ENCODE measurements at regions not wholly inside any gene's neighbourhood (a gene's known extent, or its start where the extent isn't known, plus 50 kb on each side); places are given as distances from the start of the nearest gene placed in this dataset.

DNA sequence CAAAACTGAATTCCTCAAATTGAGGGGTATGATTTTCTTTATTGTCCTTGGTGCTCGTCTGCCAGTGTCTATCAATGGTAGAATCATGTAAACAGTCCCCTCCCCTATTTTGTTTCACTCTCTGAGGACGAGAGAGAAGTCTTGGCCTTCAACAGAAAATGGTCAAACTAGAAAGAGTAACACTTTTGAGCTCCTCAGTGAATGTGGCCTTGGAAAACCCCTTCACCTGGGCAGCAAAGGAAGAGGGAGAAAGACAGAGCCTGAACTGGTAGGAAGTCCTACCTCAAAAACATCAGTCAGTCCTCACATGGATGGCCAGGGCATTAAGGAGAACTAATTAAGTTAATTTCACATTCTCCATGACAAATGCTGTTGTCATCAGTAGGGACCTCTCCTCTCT is 86.1 kb upstream of the TOP3B start:
- ATAC-seq (ENCODE audit: low read depth): no peak
- Histone ChIP-seq H3K9me3 (ENCODE audit: severe bottlenecking) (peaks cover 7% of the 10 kb centered on the region), H3K4me1 (ENCODE audit: insufficient read depth, poor library complexity, severe bottlenecking) (peaks cover 14% of the 10 kb centered on the region), H3K4me3 (ENCODE audit: severe bottlenecking) (no peak overlapping the region), H3K27ac (ENCODE audit: poor library complexity, severe bottlenecking) (no peak overlapping the region), H3K36me3 (ENCODE audit: low read depth) (no peaks in the 10 kb centered on the region), H3K27me3 (ENCODE audit: insufficient read depth, poor library complexity, severe bottlenecking) (no peaks in the 10 kb centered on the region)
- no peak for DNase-seq (ENCODE audit: low spot score)
- TF ChIP-seq, protein P1, sequence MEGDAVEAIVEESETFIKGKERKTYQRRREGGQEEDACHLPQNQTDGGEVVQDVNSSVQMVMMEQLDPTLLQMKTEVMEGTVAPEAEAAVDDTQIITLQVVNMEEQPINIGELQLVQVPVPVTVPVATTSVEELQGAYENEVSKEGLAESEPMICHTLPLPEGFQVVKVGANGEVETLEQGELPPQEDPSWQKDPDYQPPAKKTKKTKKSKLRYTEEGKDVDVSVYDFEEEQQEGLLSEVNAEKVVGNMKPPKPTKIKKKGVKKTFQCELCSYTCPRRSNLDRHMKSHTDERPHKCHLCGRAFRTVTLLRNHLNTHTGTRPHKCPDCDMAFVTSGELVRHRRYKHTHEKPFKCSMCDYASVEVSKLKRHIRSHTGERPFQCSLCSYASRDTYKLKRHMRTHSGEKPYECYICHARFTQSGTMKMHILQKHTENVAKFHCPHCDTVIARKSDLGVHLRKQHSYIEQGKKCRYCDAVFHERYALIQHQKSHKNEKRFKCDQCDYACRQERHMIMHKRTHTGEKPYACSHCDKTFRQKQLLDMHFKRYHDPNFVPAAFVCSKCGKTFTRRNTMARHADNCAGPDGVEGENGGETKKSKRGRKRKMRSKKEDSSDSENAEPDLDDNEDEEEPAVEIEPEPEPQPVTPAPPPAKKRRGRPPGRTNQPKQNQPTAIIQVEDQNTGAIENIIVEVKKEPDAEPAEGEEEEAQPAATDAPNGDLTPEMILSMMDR (IDR thresholded peaks at IDR 0.05; ENCODE audit: poor library complexity, severe bottlenecking): no peak

DNA sequence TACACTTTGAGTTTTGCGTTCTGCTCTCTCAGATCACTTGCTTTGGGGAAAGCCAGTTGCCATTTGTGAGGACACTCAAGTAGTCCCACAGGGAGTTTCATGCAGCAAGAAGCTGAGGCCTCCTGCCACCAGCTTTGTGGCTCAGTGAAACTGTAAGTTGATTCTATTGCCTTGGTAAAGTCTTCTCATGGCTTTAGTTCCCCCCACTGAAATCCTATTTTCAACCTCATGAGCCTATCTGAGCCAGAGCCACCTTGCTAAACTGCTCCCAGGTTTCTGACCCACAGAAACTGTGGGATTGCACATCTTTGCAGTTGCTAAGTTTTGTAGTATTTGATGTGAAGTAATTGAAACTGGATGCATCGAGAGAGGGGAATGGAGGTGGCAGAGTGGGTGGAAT is 85.4 kb upstream of the TOP3B start:
- no peak for ATAC-seq (ENCODE audit: low read depth)
- H3K4me1 ChIP-seq (ENCODE audit: insufficient read depth, poor library complexity, severe bottlenecking): peaks cover 15% of the 10 kb centered on the region
- no peak overlapping the region for H3K27ac ChIP-seq (ENCODE audit: poor library complexity, severe bottlenecking)
- no peak overlapping the region for H3K4me3 ChIP-seq (ENCODE audit: severe bottlenecking)
- TF ChIP-seq, protein P1 (IDR thresholded peaks at IDR 0.05; ENCODE audit: poor library complexity, severe bottlenecking): no peak
- H3K36me3 ChIP-seq (ENCODE audit: low read depth): no peaks in the 10 kb centered on the region
- H3K27me3 ChIP-seq (ENCODE audit: insufficient read depth, poor library complexity, severe bottlenecking): no peaks in the 10 kb centered on the region
- H3K9me3 ChIP-seq (ENCODE audit: severe bottlenecking): peaks cover 8% of the 10 kb centered on the region
- DNase-seq (ENCODE audit: low spot score): no peak

DNA sequence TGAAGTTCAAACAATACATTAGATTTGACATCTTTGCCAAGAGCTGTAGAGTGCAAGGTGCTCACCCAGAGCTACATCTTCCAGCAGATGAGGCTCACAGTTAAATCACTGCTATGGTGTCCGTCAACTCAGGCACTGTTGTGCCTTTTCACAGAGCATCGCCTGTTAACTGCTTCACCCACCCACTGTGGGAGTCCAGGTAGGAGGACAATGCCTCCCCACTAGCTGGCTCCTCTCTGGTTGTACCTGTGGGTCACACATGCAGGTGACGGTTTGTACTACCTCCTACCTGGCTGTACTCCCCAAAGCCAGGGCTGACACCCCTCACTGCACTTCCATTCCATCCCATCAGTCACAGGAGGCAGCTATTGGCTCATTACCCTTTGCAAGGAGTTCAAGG is 84.6 kb upstream of the TOP3B start:
- no peaks in the 10 kb centered on the region for H3K36me3 ChIP-seq (ENCODE audit: low read depth)
- TF ChIP-seq, protein P1 (IDR thresholded peaks at IDR 0.05; ENCODE audit: poor library complexity, severe bottlenecking): no peak
- no peaks in the 10 kb centered on the region for H3K27me3 ChIP-seq (ENCODE audit: insufficient read depth, poor library complexity, severe bottlenecking)

DNA sequence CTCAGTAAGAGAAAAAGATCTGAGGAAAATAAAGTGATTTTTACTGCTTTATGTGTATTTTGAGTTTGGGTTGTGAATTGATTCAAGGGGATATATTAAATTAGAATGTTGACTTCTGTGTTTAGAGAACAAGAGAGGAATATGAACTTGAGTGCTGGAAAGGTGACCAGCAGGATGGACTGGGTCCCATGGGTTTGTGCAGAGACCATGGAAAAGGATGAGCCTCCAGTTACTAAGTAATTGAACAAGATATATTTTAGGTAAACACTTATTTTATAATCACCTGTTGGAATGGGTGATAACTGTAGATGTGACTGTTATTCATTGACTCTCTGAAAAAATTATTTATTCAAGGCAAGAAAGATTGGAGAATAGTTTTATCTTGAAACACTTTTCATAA is 82.0 kb upstream of the TOP3B start:
- Histone ChIP-seq H3K27me3 (ENCODE audit: insufficient read depth, poor library complexity, severe bottlenecking) (no peaks in the 10 kb centered on the region), H3K27ac (ENCODE audit: poor library complexity, severe bottlenecking) (no peak overlapping the region), H3K4me1 (ENCODE audit: insufficient read depth, poor library complexity, severe bottlenecking) (peaks cover 16% of the 10 kb centered on the region), H3K4me3 (ENCODE audit: severe bottlenecking) (no peak overlapping the region), H3K36me3 (ENCODE audit: low read depth) (no peaks in the 10 kb centered on the region), H3K9me3 (ENCODE audit: severe bottlenecking) (peaks cover 11% of the 10 kb centered on the region)
- TF ChIP-seq, protein P1 (IDR thresholded peaks at IDR 0.05; ENCODE audit: poor library complexity, severe bottlenecking): no peak
- DNase-seq (ENCODE audit: low spot score): no peak
- no peak for ATAC-seq (ENCODE audit: low read depth)

More for the DNA sequence above, 84.6 kb upstream of the TOP3B start:
- H3K4me3 ChIP-seq (ENCODE audit: severe bottlenecking): no peak overlapping the region
- DNase-seq (ENCODE audit: low spot score): no peak
- ATAC-seq (ENCODE audit: low read depth): no peak
- H3K27ac ChIP-seq (ENCODE audit: poor library complexity, severe bottlenecking): no peak overlapping the region
- peaks cover 21% of the 10 kb centered on the region for H3K4me1 ChIP-seq (ENCODE audit: insufficient read depth, poor library complexity, severe bottlenecking)
- H3K9me3 ChIP-seq (ENCODE audit: severe bottlenecking): peaks cover 11% of the 10 kb centered on the region

DNA sequence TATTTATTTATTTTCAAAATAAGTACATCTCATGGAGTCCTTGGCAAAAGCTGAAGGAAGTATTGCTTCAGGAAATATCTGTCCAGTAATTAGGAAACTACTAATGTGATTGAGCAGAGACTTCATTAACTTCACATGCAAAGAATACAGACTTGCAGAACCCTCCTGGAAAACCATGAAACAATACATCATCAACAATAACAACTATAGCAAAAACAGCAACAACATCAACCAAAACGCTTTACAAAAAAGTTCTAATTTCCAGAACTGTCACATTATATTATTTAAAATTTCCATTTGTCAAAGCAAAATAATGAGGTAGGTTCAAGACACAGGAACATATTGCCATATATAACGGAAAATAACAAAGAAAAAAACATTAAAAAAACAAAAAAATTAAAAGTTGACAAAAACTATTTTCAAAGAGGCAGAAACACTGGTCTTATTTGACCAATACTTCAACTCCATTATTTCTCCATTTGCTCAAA is 79.8 kb upstream of the TOP3B start:
- H3K27ac ChIP-seq (ENCODE audit: poor library complexity, severe bottlenecking): no peak overlapping the region
- peaks cover 16% of the 10 kb centered on the region for H3K4me1 ChIP-seq (ENCODE audit: insufficient read depth, poor library complexity, severe bottlenecking)
- ATAC-seq (ENCODE audit: low read depth) (no peak), DNase-seq (ENCODE audit: low spot score) (no peak)
- TF ChIP-seq, protein P1 (IDR thresholded peaks at IDR 0.05; ENCODE audit: poor library complexity, severe bottlenecking): no peak
- no peaks in the 10 kb centered on the region for H3K27me3 ChIP-seq (ENCODE audit: insufficient read depth, poor library complexity, severe bottlenecking)
- peaks cover 10% of the 10 kb centered on the region for H3K9me3 ChIP-seq (ENCODE audit: severe bottlenecking)
- no peaks in the 10 kb centered on the region for H3K36me3 ChIP-seq (ENCODE audit: low read depth)
- no peak overlapping the region for H3K4me3 ChIP-seq (ENCODE audit: severe bottlenecking)

All from RWPE2 (cell line).